ENCODE measurements at regions not wholly inside any gene's neighbourhood (a gene's known extent, or its start where the extent isn't known, plus 50 kb on each side); places are given as distances from the start of the nearest gene placed in this dataset.

DNA sequence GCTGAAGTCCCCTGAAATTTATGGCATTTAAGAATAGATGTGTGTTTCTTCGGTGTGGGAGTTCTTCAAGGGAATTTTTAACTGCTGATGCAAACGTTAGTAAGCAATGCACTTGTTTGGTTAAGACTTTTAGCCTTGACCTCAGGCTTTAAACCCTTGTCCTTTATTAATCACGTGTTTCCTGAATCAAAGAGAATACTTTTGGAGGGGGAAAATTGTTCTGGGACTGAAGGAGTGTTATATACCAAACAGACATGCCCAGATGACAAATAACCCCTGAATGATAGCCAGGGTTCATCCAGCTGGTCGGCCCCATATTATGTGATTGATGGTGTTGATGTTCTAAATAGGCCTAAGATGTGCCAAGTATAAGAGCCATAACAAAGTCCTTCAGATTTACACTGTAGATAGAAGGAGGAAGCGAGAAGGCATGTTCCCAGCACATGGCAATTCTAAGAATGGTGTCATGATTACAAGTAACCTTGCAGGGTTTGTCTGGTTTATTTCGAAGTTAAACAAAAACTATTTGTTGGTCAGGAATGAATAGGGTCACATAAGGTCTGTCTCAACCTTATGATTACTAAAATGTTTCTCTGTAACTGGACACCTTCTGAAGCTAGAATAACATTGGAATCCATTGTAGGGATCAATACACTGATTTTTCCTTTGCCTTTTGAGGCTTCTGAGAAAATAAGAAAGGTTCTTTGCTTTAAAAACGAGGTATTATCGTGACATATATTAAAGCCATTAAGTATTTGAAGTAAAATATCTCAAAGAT, 124.2 kb upstream of the SEM1 start:
- in situ Hi-C loops (cut with MboI; ENCODE audit: low pct_ligation_motif_present in 1 of 4, low pct_unique_long_range_greater_than_20kb in 1 of 4, low sequenced_read_pairs in 3 of 4) (no loop called here), intact Hi-C loops (cut with DNase I; ENCODE audit: low total_unique reads) (no loop called here)
- no peaks in the 10 kb centered on the region for H3K36me3 ChIP-seq
- H3K9me3 ChIP-seq, result no peaks in the 10 kb centered on the region
- WGBS, 2 donors (ENCODE audit: low coverage in 1 of 2), result 34 to 42% methylated on average over 8 of the region's 8 CpGs
- H3K27ac ChIP-seq, result no peak overlapping the region
- H3K4me3 ChIP-seq, result no peak overlapping the region
- no peaks in the 10 kb centered on the region for H3K27me3 ChIP-seq
- H3K4me1 ChIP-seq, result peaks cover 0 to 7% (median 2%) of the 10 kb centered on the region in 4 donors
- TF ChIP-seq POLR2A (IDR thresholded peaks at IDR 0.05) (no peak), EP300 (IDR thresholded peaks at IDR 0.05; ENCODE audit: low read depth) (no peak), POLR2AphosphoS5 (IDR thresholded peaks at IDR 0.05) (no peak)
- TF ChIP-seq, protein P1, sequence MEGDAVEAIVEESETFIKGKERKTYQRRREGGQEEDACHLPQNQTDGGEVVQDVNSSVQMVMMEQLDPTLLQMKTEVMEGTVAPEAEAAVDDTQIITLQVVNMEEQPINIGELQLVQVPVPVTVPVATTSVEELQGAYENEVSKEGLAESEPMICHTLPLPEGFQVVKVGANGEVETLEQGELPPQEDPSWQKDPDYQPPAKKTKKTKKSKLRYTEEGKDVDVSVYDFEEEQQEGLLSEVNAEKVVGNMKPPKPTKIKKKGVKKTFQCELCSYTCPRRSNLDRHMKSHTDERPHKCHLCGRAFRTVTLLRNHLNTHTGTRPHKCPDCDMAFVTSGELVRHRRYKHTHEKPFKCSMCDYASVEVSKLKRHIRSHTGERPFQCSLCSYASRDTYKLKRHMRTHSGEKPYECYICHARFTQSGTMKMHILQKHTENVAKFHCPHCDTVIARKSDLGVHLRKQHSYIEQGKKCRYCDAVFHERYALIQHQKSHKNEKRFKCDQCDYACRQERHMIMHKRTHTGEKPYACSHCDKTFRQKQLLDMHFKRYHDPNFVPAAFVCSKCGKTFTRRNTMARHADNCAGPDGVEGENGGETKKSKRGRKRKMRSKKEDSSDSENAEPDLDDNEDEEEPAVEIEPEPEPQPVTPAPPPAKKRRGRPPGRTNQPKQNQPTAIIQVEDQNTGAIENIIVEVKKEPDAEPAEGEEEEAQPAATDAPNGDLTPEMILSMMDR (IDR thresholded peaks at IDR 0.05), result no peak
- DNase-seq, result no peak

DNA sequence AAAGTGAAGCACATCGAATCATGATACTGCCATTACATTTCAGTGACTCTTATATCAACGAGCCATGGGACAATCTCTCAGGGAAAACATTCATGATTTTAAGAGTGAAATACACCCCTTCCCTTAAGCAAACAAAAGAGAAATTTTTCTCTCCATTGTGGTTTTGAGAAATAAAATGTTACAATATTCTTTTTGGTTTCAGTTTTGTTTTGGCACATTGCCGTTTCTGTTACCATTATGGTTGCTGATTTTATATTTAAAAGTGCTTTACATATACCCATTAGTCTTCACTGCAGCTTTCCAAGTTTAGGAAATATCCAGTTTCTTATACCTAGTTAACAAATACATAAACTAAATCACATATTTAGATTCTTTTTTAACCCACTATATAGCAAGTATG, 126.8 kb upstream of the SEM1 start:
- no peaks in the 10 kb centered on the region for H3K9me3 ChIP-seq
- H3K27ac ChIP-seq, result no peak overlapping the region
- H3K27me3 ChIP-seq, result no peaks in the 10 kb centered on the region
- H3K4me1 ChIP-seq, result peaks cover 0 to 7% (median 2%) of the 10 kb centered on the region in 4 donors
- TF ChIP-seq, protein P1 (IDR thresholded peaks at IDR 0.05), result no peak
- no peak for TF ChIP-seq EP300 (IDR thresholded peaks at IDR 0.05; ENCODE audit: low read depth)
- TF ChIP-seq POLR2AphosphoS5 (IDR thresholded peaks at IDR 0.05), result no peak
- TF ChIP-seq POLR2A (IDR thresholded peaks at IDR 0.05), result no peak
- no peak for DNase-seq
- no peaks in the 10 kb centered on the region for H3K36me3 ChIP-seq
- in situ Hi-C loops (cut with MboI; ENCODE audit: low pct_ligation_motif_present in 1 of 4, low pct_unique_long_range_greater_than_20kb in 1 of 4, low sequenced_read_pairs in 3 of 4) (no loop called here), intact Hi-C loops (cut with DNase I; ENCODE audit: low total_unique reads) (no loop called here)
- H3K4me3 ChIP-seq, result no peak overlapping the region
- 48 to 53% methylated on average over 3 of the region's 3 CpGs for WGBS, 2 donors (ENCODE audit: low coverage in 1 of 2)

DNA sequence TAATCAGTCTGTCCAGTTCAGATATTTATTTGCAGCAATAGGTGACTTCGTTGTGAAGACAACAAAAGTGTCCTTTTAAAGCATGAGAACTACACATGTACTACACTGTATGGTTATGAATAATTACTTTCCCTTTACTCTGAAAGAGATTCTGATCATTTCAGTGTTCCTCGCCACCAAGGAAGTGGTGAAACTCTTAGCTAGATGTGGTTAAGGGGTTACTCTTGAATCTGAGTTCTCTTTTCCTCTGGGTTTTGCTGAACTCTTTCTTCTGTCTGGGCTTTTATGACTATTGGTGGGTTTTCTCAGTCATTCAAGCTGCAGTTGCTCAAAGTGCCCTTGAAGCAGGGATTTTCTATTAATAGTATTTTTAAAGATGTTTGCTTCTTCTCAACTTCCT, 127.9 kb upstream of the SEM1 start:
- in situ Hi-C loops (cut with MboI; ENCODE audit: low pct_ligation_motif_present in 1 of 4, low pct_unique_long_range_greater_than_20kb in 1 of 4, low sequenced_read_pairs in 3 of 4) (no loop called here), intact Hi-C loops (cut with DNase I; ENCODE audit: low total_unique reads) (no loop called here)
- no peak overlapping the region for H3K4me3 ChIP-seq
- H3K9me3 ChIP-seq, result no peaks in the 10 kb centered on the region
- H3K4me1 ChIP-seq, result peaks cover 0 to 7% (median 2%) of the 10 kb centered on the region in 4 donors
- TF ChIP-seq POLR2A (IDR thresholded peaks at IDR 0.05) (no peak), POLR2AphosphoS5 (IDR thresholded peaks at IDR 0.05) (no peak), EP300 (IDR thresholded peaks at IDR 0.05; ENCODE audit: low read depth) (no peak)
- TF ChIP-seq, protein P1 (IDR thresholded peaks at IDR 0.05), result no peak
- H3K36me3 ChIP-seq, result no peaks in the 10 kb centered on the region
- DNase-seq, result no peak
- no peak overlapping the region for H3K27ac ChIP-seq
- WGBS, 2 donors (ENCODE audit: low coverage in 1 of 2), result 40 to 55% methylated on average over 2 of the region's 2 CpGs
- no peaks in the 10 kb centered on the region for H3K27me3 ChIP-seq

DNA sequence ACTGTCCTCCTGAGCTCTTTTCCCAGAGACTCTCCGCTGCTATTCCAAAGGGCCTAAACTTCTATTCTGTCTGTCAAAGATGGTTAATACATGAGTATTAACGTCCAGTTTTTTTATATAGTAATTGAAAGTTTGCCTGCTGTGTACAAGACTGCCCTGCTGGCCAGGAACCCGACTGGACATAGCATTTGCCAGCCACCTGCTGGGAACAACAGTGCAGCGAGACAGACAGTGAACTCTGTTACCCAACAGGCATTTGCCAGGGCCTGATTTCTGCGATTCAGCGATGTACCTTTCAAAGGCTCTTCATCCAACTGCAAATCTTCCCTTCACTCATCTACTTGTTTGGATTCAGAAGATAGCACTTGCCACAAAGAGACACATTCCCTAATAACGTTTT, 128.8 kb upstream of the SEM1 start:
- in situ Hi-C loops (cut with MboI; ENCODE audit: low pct_ligation_motif_present in 1 of 4, low pct_unique_long_range_greater_than_20kb in 1 of 4, low sequenced_read_pairs in 3 of 4) (no loop called here), intact Hi-C loops (cut with DNase I; ENCODE audit: low total_unique reads) (no loop called here)
- 64 to 70% methylated on average over 7 of the region's 7 CpGs for WGBS, 2 donors (ENCODE audit: low coverage in 1 of 2)
- Histone ChIP-seq H3K27ac (no peak overlapping the region), H3K4me1 (peaks cover 0 to 7% (median 2%) of the 10 kb centered on the region in 4 donors), H3K9me3 (no peaks in the 10 kb centered on the region), H3K4me3 (no peak overlapping the region), H3K27me3 (no peaks in the 10 kb centered on the region), H3K36me3 (no peaks in the 10 kb centered on the region)
- no peak for DNase-seq
- no peak for TF ChIP-seq EP300 (IDR thresholded peaks at IDR 0.05; ENCODE audit: low read depth)
- TF ChIP-seq POLR2AphosphoS5 (IDR thresholded peaks at IDR 0.05), result no peak
- TF ChIP-seq POLR2A (IDR thresholded peaks at IDR 0.05), result no peak
- TF ChIP-seq, protein P1 (IDR thresholded peaks at IDR 0.05), result no peak

Data from transverse colon (tissue), 4 donors.